D721Med (cell line): ENCODE measurements at regions not wholly inside any gene's neighbourhood (a gene's known extent, or its start where the extent isn't known, plus 50 kb on each side); places are given as distances from the start of the nearest gene placed in this dataset.

Experiments
- DNase-seq: peaks from one replicate; pipeline ENCODE4 v3.0.0; 2011; ENCODE audit warnings: low spot score; ENCODE audit not compliant: insufficient read length
- FAIRE-seq: peaks from 2 replicates; lab custom pipeline; 2011; peaks lifted over from hg19 to GRCh38; lab: Jason Lieb, UNC
- CTCF ChIP-seq: IDR thresholded peaks from 2 replicates; pipeline ENCODE4 v1.5.1; 2012; ENCODE audit warnings: mild to moderate bottlenecking, control low read depth; ENCODE audit not compliant: insufficient read depth; ENCODE audit errors: missing control alignments

- FAIRE-seq (no peak), DNase-seq (no peak)
- no peak for TF ChIP-seq CTCF
Observed at GRCh38 chr2:104233591-104233990, 620.3 kb upstream of the POU3F3 start.

DNA sequence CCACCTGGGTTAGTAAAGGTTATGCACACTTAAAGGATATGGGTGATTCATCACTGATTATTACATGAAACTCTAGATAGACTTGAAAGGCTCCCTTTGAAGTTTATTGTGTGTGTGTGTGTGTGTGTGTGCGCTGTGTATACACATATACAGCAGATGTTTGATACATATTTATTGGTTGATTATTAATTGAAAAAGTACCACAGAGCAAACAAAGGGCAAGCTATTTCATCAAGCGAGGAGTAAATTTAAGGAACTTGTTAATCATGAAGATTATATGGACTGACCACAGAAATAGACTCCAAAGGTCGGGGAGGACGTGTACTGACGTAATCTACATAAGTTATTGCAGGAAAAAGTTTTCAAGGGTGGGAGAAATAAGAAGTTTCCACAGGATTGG lies 617.4 kb upstream of the POU3F3 start:
- no peak for DNase-seq

GRCh38 chr2:104240984-104241383 lies 612.9 kb upstream of the POU3F3 start:
- no peak for TF ChIP-seq CTCF
- FAIRE-seq (no peak), DNase-seq (no peak)

More for the DNA sequence above, 617.4 kb upstream of the POU3F3 start:
- FAIRE-seq, result no peak
- TF ChIP-seq CTCF, result no peak

DNA sequence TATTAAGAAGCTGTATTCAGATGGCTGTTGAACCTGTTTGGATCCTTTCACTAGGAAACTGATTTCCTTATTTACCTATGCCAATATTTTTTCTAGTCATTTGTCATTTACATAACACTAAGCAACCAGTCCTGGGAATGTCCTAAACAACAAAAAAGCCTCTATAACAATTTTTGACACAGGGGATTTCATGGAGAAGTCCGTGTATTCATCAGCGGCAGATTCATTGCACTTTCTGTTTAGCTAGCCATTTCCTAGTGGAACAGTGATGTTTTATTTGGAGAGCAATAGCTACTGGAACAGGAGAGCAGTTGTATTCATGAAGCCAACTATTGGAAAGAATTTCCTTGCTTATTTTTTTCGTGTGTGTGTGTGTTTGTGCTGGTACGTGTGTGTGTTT lies 604.3 kb upstream of the POU3F3 start:
- TF ChIP-seq CTCF, result no peak
- DNase-seq (no peak), FAIRE-seq (no peak)

- FAIRE-seq (no peak), DNase-seq (no peak)
- no peak for TF ChIP-seq CTCF
Observed at GRCh38 chr2:104250635-104251034, 603.3 kb upstream of the POU3F3 start.

- DNase-seq, result no peak
- TF ChIP-seq CTCF, result no peak
- FAIRE-seq, result no peak
Observed at GRCh38 chr2:104254017-104254416, 599.9 kb upstream of the POU3F3 start.

GRCh38 chr2:104262714-104263113 lies 591.2 kb upstream of the POU3F3 start:
- FAIRE-seq (no peak), DNase-seq (no peak)
- TF ChIP-seq CTCF, result no peak
